Endodermal cell (in vitro differentiated cells): ENCODE measurements at regions not wholly inside any gene's neighbourhood (a gene's known extent, or its start where the extent isn't known, plus 50 kb on each side); places are given as distances from the start of the nearest gene placed in this dataset.

Experiments used
- DNase-seq: peaks from one replicate; pipeline ENCODE4 v3.0.0-alpha.2; 2017
- H3K27ac ChIP-seq: 2 replicates; pipeline ENCODE4 v1.5.1; 2013; ENCODE audit warnings: mild to moderate bottlenecking, low read depth, low read length, moderate library complexity
- H3K27me3 ChIP-seq: 2 replicates; pipeline ENCODE4 v1.6.1; 2013; ENCODE audit warnings: mild to moderate bottlenecking, low read length, moderate library complexity; ENCODE audit not compliant: insufficient read depth, control insufficient read depth, poor library complexity, severe bottlenecking
- H3K36me3 ChIP-seq: 2 replicates; pipeline ENCODE4 v1.7.0; 2013; ENCODE audit warnings: mild to moderate bottlenecking, low read length, moderate library complexity; ENCODE audit not compliant: control insufficient read depth, insufficient read depth
- H3K4me1 ChIP-seq: one replicate; pipeline ENCODE4 v1.7.0; 2013; ENCODE audit warnings: low read length; ENCODE audit not compliant: control insufficient read depth, insufficient read depth
- H3K4me3 ChIP-seq: 2 replicates; pipeline ENCODE4 v1.5.1; 2013; ENCODE audit warnings: mild to moderate bottlenecking, low read length, moderate library complexity
- H3K9ac ChIP-seq: 2 replicates; pipeline ENCODE4 v1.6.1; 2013; ENCODE audit warnings: mild to moderate bottlenecking, low read length, moderate library complexity; ENCODE audit not compliant: poor library complexity, severe bottlenecking; ENCODE audit errors: extremely low read depth
- H3K9me3 ChIP-seq: 2 replicates; pipeline ENCODE4 v1.6.1; 2013; ENCODE audit warnings: mild to moderate bottlenecking, low read length, moderate library complexity; ENCODE audit not compliant: control insufficient read depth
- H3K27ac Mint-ChIP-seq: 2 replicates; pipeline ENCODE4 v1.8.0; 2020; ENCODE audit warnings: mixed read lengths
- H3K27me3 Mint-ChIP-seq: 2 replicates; pipeline ENCODE4 v1.8.0; 2021; ENCODE audit warnings: mild to moderate bottlenecking, mixed read lengths; ENCODE audit not compliant: insufficient read depth
- H3K36me3 Mint-ChIP-seq: 2 replicates; pipeline ENCODE4 v1.8.0; 2020; ENCODE audit warnings: low read depth, mixed read lengths
- H3K4me1 Mint-ChIP-seq: 2 replicates; pipeline ENCODE4 v1.8.0; 2020; ENCODE audit warnings: mixed read lengths
- H3K4me3 Mint-ChIP-seq: 2 replicates; pipeline ENCODE4 v1.8.0; 2020; ENCODE audit warnings: mild to moderate bottlenecking, moderate library complexity, mixed read lengths
- H3K9me3 Mint-ChIP-seq: 2 replicates; pipeline ENCODE4 v1.8.0; 2020; ENCODE audit warnings: mild to moderate bottlenecking, mixed read lengths
- CTCF ChIP-seq: fragments of 200-600 bp; sonication (generic); conservative IDR thresholded peaks from 2 replicates; pipeline ENCODE4 v1.5.0; 2021; ENCODE audit warnings: antibody characterized with exemption, mild to moderate bottlenecking
- WGBS, 2 experiments: methylation state at CpG; one replicate each; pipeline versions ENCODE4 v1.1.5 to v1.1.7; 2013; ENCODE audit warnings: missing lambda C conversion rate in 2 of 2, mixed read lengths in 1 of 2; ENCODE audit not compliant: insufficient coverage in 1 of 2, insufficient read length in 1 of 2; 5-methylcytosine and 5-hydroxymethylcytosine counted together

- WGBS, 2 experiments = 77% methylated on average over 1 of the region's 1 CpG; no CpG with 5 or more reads in 1 of the 2 experiments
- TF ChIP-seq CTCF = no peak
- no peak overlapping the region for H3K9ac ChIP-seq
- Mint-ChIP-seq H3K36me3 (peaks cover 3% of the 10 kb centered on the region), H3K27me3 (no peaks in the 10 kb centered on the region), H3K27ac (no peak overlapping the region), H3K4me1 (peaks cover 4% of the 10 kb centered on the region), H3K4me3 (no peak overlapping the region), H3K9me3 (peaks cover 11% of the 10 kb centered on the region)
- no peak overlapping the region for H3K4me3 ChIP-seq
- H3K36me3 ChIP-seq = no peaks in the 10 kb centered on the region
- peaks cover 13% of the 10 kb centered on the region for H3K9me3 ChIP-seq
- H3K27ac ChIP-seq = no peak overlapping the region
- no peak for DNase-seq
- no peaks in the 10 kb centered on the region for H3K4me1 ChIP-seq
- no peaks in the 10 kb centered on the region for H3K27me3 ChIP-seq
These were observed 624.2 kb downstream of the KCTD16 start for GRCh38 chr5:144794922-144795321.

- Histone ChIP-seq H3K9me3 (peaks cover 13% of the 10 kb centered on the region), H3K36me3 (no peaks in the 10 kb centered on the region), H3K27me3 (no peaks in the 10 kb centered on the region), H3K4me3 (no peak overlapping the region), H3K27ac (no peak overlapping the region), H3K9ac (no peak overlapping the region), H3K4me1 (no peaks in the 10 kb centered on the region)
- Mint-ChIP-seq H3K36me3 (peaks cover 3% of the 10 kb centered on the region), H3K27ac (no peak overlapping the region), H3K4me3 (no peak overlapping the region), H3K4me1 (peaks cover 3% of the 10 kb centered on the region), H3K27me3 (no peaks in the 10 kb centered on the region), H3K9me3 (peaks cover 11% of the 10 kb centered on the region)
- TF ChIP-seq CTCF = no peak
- WGBS, 2 experiments = 85 to 92% methylated on average over 3 of the region's 3 CpGs
- DNase-seq = no peak
These were observed 617.9 kb downstream of the KCTD16 start for GRCh38 chr5:144788556-144788955.

GRCh38 chr5:144788046-144788445 is 617.4 kb downstream of the KCTD16 start:
- no peaks in the 10 kb centered on the region for H3K36me3 ChIP-seq
- TF ChIP-seq CTCF = no peak
- peaks cover 13% of the 10 kb centered on the region for H3K9me3 ChIP-seq
- H3K9ac ChIP-seq = no peak overlapping the region
- Mint-ChIP-seq H3K27ac (no peak overlapping the region), H3K4me3 (no peak overlapping the region), H3K36me3 (peaks cover 3% of the 10 kb centered on the region), H3K27me3 (no peaks in the 10 kb centered on the region), H3K9me3 (peaks cover 11% of the 10 kb centered on the region), H3K4me1 (peaks cover 3% of the 10 kb centered on the region)
- H3K27me3 ChIP-seq = no peaks in the 10 kb centered on the region
- H3K27ac ChIP-seq = no peak overlapping the region
- no peaks in the 10 kb centered on the region for H3K4me1 ChIP-seq
- H3K4me3 ChIP-seq = no peak overlapping the region
- no peak for DNase-seq
- 93 to 100% methylated on average over 1 of the region's 1 CpG for WGBS, 2 experiments
